Stimulated activated CD4-positive, alpha-beta T cell treated with anti-CD3 and anti-CD28 coated beads, Interleukin-15, amount 100 ng/mL, for 24 hours (primary cell): ENCODE measurements at regions not wholly inside any gene's neighbourhood (a gene's known extent, or its start where the extent isn't known, plus 50 kb on each side); places are given as distances from the start of the nearest gene placed in this dataset.

ENCODE experiments used
- DNase-seq: peaks from one replicate; pipeline ENCODE4 v3.0.0-alpha.2; 2020

DNA sequence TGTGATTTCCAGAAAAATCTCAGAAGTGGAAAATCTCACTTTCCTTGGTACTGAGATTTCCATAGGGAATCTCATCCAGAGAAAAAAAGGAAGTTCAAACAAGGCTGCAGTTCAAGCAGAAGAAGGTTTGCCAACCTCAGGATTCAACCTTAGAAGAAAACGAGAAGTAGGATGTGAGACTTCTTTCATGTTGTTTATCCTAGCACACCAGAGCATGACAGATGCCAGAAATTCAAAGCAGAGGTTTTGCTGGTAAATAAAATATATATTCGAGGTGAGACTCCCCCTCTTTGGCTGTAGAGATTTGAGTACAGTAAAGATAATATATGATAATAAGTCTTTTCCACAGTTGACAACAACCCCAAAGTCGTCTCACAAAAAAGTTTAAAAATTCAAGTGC is 116.9 kb upstream of the SMC2 start:
- no peak for DNase-seq

DNA sequence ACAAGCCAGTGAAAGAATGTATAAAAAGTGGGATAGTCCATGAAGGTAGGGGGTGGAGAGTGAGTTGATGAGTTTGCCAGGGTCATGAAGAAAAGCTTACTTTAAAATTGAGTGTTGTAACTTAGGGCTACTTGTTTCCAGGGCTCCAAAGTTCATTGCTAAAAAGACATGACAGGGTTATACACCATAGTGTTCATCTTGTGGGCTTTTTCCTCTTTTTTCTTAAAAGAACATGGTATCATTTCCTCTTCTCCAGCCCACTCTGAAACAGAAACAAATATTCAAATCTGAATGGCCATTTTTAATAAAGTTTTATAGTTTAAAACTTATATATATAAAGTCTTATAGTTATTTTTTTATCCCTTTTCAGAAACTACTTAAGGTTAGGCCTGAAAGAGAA is 115.7 kb upstream of the SMC2 start:
- no peak for DNase-seq

DNA sequence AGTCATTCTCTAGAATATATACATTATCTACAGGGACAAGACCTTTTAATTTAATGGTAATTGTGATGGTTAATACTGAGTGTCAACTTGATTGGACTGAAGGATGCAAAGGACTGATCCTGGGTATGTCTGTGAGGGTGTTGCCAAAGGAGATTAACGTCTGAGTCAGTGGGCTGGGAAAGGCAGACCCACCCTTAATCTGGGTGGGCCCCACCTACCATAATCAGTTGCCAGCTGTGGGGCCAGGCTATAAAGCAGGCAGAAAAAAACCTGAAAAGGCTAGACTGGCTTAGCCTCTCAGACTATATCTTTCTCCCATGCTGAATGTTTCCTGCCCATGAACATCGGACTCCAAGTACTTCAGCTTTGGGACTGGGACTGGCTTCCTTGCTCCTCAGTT is 112.2 kb upstream of the SMC2 start:
- no peak for DNase-seq

DNA sequence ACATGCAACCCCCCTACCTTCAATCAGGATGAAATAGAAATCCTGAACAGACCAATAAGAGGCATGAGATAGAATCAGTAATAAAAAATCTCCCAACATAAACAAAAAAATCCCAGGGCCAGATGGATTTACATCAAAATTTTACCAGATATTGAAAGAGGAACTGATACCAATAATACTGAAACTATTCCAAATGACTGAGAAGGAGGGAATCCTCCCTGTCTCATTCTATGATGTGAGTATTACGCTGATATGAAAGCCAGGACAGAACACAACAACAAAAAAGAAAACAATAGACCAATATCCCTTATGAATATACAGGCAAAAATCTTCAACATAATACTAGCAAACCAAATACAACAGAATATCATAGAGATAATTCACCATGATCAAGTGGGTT is 109.0 kb upstream of the SMC2 start:
- DNase-seq: no peak

DNA sequence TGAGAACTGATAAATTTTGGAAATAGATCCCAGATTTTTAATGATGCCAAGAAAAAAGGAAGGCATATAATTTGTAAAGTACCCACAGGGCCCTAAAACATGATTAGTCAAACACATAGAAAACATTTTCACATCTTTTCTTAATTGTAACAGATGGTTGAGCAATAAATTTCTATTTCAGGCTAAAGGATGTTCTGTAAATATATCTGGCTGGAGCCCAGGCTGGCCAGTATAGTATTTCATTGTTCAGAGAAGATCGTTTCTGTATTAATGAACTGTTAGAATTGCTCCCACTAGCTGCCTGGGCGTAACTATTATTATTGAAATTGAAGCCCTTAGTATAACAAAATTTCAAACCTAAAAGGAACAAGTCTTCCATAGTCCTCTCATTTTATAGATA is 105.3 kb upstream of the SMC2 start:
- no peak for DNase-seq

DNA sequence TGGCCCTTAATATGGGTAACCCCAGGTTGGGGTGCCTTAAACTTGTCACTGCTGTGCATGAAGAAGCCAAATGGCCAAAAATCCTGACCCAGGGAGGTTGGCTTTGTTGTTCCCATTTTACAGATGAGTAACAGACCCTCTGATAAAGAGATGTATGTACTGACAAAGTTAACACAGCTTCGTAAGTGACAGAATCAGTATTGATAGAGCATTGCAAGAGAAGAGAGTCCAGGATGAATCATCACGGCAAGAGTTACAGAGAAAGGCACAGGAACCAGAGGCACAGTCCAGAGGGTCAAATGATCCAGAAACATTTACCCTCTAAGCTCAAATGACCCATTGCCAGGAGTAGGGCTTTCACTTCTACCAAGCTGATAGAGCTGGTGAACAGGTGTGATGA is 103.8 kb upstream of the SMC2 start:
- no peak for DNase-seq

DNA sequence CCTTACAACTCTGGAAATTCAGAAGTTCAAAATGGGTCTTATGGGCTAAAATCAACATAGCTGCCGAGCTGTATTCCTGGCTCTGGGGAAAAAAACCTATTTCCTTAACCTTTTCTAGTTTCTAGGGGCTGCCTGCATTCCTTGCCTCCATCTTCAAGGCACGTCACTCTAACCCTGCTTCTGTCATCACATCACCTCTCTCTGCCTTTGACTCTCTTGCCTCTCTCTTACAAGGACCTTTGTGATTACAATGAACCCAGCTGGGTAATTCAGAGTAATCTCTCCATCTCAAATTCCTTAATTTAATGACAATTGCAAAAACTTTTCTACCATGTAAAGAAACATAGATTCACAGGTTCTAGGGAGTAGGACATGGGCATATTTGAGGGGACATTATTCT is 103.1 kb upstream of the SMC2 start:
- DNase-seq: no peak

DNA sequence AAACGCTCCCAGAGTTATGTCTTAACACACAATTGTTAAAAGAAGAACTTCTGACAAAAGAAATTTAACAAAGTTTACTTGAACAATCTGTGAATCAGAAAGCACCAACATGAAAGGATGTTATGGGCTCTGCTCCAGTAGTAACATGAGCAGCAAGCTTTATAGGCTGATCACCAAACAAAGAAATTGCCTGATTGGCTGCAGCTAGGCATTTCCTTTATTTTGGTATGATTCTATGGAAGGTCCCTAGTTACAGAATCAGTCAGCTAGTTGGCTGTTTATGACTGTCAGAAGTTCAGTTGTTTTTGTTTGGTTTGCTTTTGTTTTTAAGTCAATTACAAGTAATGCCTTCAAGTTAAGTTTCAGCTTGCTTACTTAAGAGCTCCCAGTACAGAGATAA is 102.4 kb upstream of the SMC2 start:
- no peak for DNase-seq

DNA sequence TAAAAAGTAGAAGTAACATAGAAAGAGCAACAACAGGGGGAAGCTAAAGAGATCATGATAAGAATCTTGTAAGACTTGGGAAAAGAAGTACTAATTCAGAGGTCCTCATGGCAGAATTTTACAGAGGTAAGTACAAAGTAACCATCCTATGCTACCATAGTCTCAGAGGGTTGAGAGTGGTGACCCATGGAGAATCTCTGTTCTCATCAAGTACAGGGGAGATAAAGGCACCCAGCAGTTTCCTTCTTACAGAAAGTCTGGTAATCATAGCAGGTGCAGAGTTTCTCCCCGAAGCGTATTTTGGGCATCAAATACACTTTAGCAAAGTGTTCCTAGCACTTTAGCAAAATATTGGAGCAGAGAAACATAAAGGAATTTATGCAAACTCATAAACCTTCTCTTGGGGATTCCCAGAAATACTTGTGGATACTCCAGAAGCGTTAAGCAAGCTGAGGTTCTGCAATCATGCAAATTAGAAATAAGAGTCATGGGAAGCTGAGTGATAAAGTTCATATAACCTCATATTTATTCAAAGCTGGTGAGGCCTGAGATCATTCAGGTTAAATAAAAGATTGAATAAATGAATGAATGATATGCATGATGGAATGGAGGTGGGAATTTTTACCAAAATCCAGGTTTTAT is 101.0 kb upstream of the SMC2 start:
- DNase-seq: no peak

DNA sequence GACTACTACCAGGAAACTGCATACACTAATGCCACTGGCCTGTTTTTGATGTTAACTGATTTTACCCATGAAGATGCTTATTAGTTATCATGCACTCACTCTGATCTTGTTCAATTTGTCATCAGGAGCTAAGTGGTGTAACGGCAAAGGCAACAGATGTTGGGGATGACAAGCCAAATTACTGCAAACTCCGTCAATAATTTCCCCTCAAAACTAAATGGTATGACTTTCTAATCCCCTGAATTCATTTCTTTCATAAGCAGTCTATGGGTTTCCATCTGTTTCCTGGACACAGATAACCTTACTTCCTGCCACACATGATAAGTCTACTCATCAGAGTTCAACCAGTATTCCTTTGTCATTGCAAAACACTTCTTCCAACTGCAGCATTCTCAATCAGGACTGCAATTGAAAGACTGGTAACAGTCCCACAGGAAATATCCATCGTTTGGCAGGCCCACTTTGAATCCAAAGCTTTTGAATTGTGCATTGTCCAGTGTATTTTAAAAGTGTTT is 96.2 kb upstream of the SMC2 start:
- no peak for DNase-seq

DNA sequence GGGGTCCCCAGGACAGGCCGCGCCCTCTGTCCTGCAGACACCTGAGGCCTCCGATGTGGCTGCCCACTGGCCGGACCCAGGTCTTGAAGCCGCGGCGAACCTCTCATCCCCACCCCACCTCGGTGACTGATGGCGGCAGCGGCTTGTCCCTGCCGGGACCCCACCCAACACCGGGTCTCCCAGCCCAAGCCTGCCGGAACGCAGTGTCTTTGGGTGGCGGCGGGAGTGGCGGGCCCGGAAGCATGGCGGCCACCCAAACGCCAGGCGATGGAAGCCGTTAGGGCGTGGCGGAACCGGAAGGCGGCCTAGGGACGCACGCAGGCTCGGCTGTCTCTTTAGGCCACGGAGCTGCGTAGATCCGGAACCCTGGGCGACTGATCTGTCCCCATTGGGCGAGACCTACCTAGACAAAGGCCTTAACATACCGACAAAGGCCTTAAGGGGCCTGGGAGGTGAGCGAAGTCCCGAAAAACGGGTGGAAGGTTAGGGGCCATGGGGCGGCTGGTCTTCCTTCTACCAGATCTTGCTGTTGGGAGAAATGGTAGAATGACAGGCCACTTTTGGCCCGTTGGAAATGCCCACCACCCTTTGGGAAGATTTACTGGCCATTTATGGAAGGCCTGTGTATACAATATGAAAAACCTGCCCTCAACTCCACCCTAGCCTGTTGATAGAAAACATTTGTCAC is 94.6 kb upstream of the SMC2 start:
- DNase-seq: no peak

DNA sequence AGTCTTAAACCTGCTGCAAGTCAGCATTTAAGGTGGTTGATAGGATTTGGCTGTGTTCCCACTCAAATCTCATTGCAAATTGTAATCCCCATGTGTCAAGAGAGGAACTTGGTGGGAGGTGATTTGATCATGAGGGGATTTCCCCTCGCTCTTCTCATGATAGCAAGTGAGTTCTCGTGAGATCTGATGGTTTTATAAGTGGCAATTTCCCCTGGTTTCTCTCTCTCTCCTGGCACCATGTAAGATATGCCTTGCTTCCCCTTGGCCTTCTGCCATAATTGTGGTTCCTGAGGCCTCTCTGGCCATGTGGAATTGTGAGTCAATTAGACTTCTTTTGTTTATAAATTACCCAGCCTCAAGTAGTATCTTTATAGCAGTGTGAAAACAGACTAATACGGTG is 84.3 kb upstream of the SMC2 start:
- DNase-seq: no peak

DNA sequence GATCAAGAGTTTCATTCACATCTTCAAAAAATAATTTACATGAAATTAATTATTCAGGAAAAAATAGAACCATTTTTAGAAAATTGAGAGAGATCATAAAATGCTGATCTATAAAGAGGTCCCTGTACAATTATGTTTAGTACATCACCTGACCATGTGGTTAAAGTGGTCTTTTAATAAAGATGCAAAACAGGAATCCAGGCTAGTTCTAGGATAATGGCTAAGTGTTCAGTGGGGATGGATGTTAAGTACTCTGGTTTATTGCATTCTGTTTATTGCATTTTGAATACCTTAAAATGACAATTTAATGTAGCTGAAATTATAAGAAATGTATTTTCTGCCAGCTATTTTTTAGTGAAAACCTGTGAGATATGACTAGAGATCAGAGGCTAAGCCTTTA is 72.0 kb upstream of the SMC2 start:
- no peak for DNase-seq

DNA sequence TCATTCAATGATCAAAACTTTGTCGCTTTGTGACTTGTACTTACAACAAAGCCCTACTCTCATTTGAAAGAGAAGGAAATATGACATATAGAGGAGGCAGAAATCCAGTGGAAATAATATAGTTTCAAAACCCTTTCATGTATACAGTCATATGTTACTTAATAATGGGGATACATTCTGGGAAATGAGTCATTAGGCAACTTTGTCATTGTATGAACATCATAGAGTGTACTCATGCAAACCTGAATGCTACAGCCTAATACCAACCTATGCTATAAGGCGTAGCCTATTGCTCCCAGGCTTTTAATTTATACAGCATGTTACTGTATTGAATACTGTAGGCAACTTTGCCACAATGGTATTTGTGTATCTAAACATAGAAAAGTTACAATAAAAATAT is 69.0 kb upstream of the SMC2 start:
- DNase-seq: no peak

DNA sequence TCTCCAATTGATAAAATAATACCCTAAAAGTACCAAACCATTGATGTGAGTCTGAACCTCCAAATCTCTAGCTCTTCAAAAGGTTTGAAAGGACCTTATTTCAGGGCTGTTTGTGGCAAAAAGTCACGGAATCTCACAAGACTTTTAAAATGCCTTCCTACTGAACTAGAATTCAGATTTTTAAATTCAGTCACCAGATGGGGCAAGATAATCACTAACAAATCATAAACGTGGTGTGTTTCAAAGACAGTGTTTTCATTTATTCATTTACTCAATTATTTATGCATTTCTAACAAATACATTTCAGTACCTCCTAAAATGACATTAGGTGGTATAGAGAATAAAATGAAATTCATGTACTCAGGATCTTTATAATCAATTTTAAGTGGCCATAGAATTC is 68.2 kb upstream of the SMC2 start:
- DNase-seq: no peak

DNA sequence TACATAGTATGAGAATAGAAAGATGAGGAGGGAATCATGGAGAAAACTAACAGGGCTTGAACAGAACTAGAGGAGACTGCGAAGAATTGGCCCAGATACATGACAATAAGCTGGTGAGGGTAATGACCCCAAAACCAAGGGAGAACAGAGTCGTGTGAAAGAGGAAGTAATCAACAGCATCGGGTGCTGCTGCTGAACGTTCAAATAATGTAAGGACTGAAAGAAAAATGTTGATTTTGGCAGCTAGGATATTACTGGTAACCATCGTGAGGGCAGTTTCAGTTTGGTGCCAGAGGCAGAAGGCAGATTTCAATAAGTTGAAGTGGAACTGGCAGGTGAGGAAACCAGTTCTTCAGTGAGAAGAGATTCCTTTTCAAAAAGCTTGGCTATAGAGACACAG is 66.8 kb upstream of the SMC2 start:
- no peak for DNase-seq

DNA sequence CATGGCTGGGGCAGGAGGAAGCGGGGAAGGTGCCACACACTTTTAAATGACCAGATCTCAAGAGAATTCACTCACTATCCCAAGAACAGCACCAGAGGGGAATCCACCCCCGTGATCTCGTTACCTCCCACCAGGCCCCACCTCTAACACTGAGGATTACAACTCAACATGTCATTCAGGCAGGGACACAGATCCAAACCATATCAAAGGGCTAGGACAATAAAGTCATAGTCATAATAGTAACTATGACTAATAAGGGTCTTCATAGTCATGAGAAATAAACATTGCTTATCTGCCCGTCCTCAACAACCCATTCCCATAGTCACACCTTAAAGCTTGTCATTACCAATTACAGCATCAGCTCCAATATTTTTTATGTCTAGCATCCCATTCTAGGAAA is 65.3 kb upstream of the SMC2 start:
- peak; percentile 14 for DNase-seq
